ENCODE measurements at regions not wholly inside any gene's neighbourhood (a gene's known extent, or its start where the extent isn't known, plus 50 kb on each side); places are given as distances from the start of the nearest gene placed in this dataset.
"Not testable (repeated sequence)": the region's sequence is repeated elsewhere in the genome, so short reads cannot be mapped to it uniquely, and the experiment has no call there.

GRCh38 chr3:159356606-159357005 is 554.8 kb downstream of the MFSD1 start:
- H3K9me3 ChIP-seq (ENCODE audit: low read depth, low read length) = no peaks in the 10 kb centered on the region
- no peak overlapping the region for H3K4me3 ChIP-seq (ENCODE audit: low read length)
- H3K4me1 ChIP-seq (ENCODE audit: insufficient read depth, low read length) = no peaks in the 10 kb centered on the region
- H3K27me3 ChIP-seq (ENCODE audit: insufficient read depth, low read length) = no peaks in the 10 kb centered on the region

GRCh38 chr3:159364511-159364910 is 562.7 kb downstream of the MFSD1 start:
- Histone ChIP-seq H3K27me3 (ENCODE audit: insufficient read depth, low read length) (no peaks in the 10 kb centered on the region), H3K9me3 (ENCODE audit: low read depth, low read length) (no peaks in the 10 kb centered on the region), H3K4me3 (ENCODE audit: low read length) (no peak overlapping the region), H3K4me1 (ENCODE audit: insufficient read depth, low read length) (no peaks in the 10 kb centered on the region)

GRCh38 chr3:159366476-159366875 is 564.6 kb downstream of the MFSD1 start:
- Histone ChIP-seq H3K4me1 (ENCODE audit: insufficient read depth, low read length) (no peaks in the 10 kb centered on the region), H3K4me3 (ENCODE audit: low read length) (no peak overlapping the region), H3K9me3 (ENCODE audit: low read depth, low read length) (no peaks in the 10 kb centered on the region), H3K27me3 (ENCODE audit: insufficient read depth, low read length) (no peaks in the 10 kb centered on the region)

- H3K4me3 ChIP-seq (ENCODE audit: low read length) = no peak overlapping the region
- H3K4me1 ChIP-seq (ENCODE audit: insufficient read depth, low read length) = no peaks in the 10 kb centered on the region
- no peaks in the 10 kb centered on the region for H3K27me3 ChIP-seq (ENCODE audit: insufficient read depth, low read length)
- H3K9me3 ChIP-seq (ENCODE audit: low read depth, low read length) = no peaks in the 10 kb centered on the region
Measured at GRCh38 chr3:159371961-159372360, 570.1 kb downstream of the MFSD1 start.

- no peaks in the 10 kb centered on the region for H3K9me3 ChIP-seq (ENCODE audit: low read depth, low read length)
- no peaks in the 10 kb centered on the region for H3K27me3 ChIP-seq (ENCODE audit: insufficient read depth, low read length)
- H3K4me1 ChIP-seq (ENCODE audit: insufficient read depth, low read length) = no peaks in the 10 kb centered on the region
- no peak overlapping the region for H3K4me3 ChIP-seq (ENCODE audit: low read length)
Measured at GRCh38 chr3:159378396-159379194, 576.7 kb downstream of the MFSD1 start.

GRCh38 chr3:159380891-159381290 is 579.0 kb downstream of the MFSD1 start:
- Histone ChIP-seq H3K4me1 (ENCODE audit: insufficient read depth, low read length) (no peaks in the 10 kb centered on the region), H3K4me3 (ENCODE audit: low read length) (no peak overlapping the region), H3K27me3 (ENCODE audit: insufficient read depth, low read length) (no peaks in the 10 kb centered on the region)

GRCh38 chr3:159390656-159391212 is 588.9 kb downstream of the MFSD1 start:
- Histone ChIP-seq H3K4me1 (ENCODE audit: insufficient read depth, low read length) (no peaks in the 10 kb centered on the region), H3K27me3 (ENCODE audit: insufficient read depth, low read length) (no peaks in the 10 kb centered on the region), H3K9me3 (ENCODE audit: low read depth, low read length) (no peaks in the 10 kb centered on the region), H3K4me3 (ENCODE audit: low read length) (no peak overlapping the region)

More at GRCh38 chr3:159380891-159381290, 579.0 kb downstream of the MFSD1 start:
- no peaks in the 10 kb centered on the region for H3K9me3 ChIP-seq (ENCODE audit: low read depth, low read length)

GRCh38 chr3:159397683-159398082 is 591.0 kb upstream of the IL12A start:
- not testable (repeated sequence) for H3K27me3 ChIP-seq (ENCODE audit: insufficient read depth, low read length); H3K4me3 ChIP-seq (ENCODE audit: low read length); H3K9me3 ChIP-seq (ENCODE audit: low read depth, low read length); H3K4me1 ChIP-seq (ENCODE audit: insufficient read depth, low read length)

- no peaks in the 10 kb centered on the region for H3K4me1 ChIP-seq (ENCODE audit: insufficient read depth, low read length)
- no peaks in the 10 kb centered on the region for H3K27me3 ChIP-seq (ENCODE audit: insufficient read depth, low read length)
- H3K9me3 ChIP-seq (ENCODE audit: low read depth, low read length) = no peaks in the 10 kb centered on the region
- no peak overlapping the region for H3K4me3 ChIP-seq (ENCODE audit: low read length)
Measured at GRCh38 chr3:159401069-159401468, 587.6 kb upstream of the IL12A start.

GRCh38 chr3:159409711-159410110 is 578.9 kb upstream of the IL12A start:
- not testable (repeated sequence) for H3K4me3 ChIP-seq (ENCODE audit: low read length); H3K27me3 ChIP-seq (ENCODE audit: insufficient read depth, low read length); H3K4me1 ChIP-seq (ENCODE audit: insufficient read depth, low read length)
- peaks cover 17% of the 10 kb centered on the region for H3K9me3 ChIP-seq (ENCODE audit: low read depth, low read length)

- Histone ChIP-seq H3K4me3 (ENCODE audit: low read length) (no peak overlapping the region), H3K27me3 (ENCODE audit: insufficient read depth, low read length) (no peaks in the 10 kb centered on the region), H3K4me1 (ENCODE audit: insufficient read depth, low read length) (no peaks in the 10 kb centered on the region), H3K9me3 (ENCODE audit: low read depth, low read length) (peaks cover 17% of the 10 kb centered on the region)
Measured at GRCh38 chr3:159413319-159413718, 575.3 kb upstream of the IL12A start.

- no peak overlapping the region for H3K4me3 ChIP-seq (ENCODE audit: low read length)
- H3K27me3 ChIP-seq (ENCODE audit: insufficient read depth, low read length) = no peaks in the 10 kb centered on the region
- H3K9me3 ChIP-seq (ENCODE audit: low read depth, low read length) = no peaks in the 10 kb centered on the region
- no peaks in the 10 kb centered on the region for H3K4me1 ChIP-seq (ENCODE audit: insufficient read depth, low read length)
Measured at GRCh38 chr3:159416856-159417255, 571.8 kb upstream of the IL12A start.

GRCh38 chr3:159417761-159418160 is 570.9 kb upstream of the IL12A start:
- no peaks in the 10 kb centered on the region for H3K4me1 ChIP-seq (ENCODE audit: insufficient read depth, low read length)
- H3K9me3 ChIP-seq (ENCODE audit: low read depth, low read length) = no peaks in the 10 kb centered on the region
- H3K27me3 ChIP-seq (ENCODE audit: insufficient read depth, low read length) = no peaks in the 10 kb centered on the region
- no peak overlapping the region for H3K4me3 ChIP-seq (ENCODE audit: low read length)

GRCh38 chr3:159418571-159419526 is 569.8 kb upstream of the IL12A start:
- no peak overlapping the region for H3K4me3 ChIP-seq (ENCODE audit: low read length)
- no peaks in the 10 kb centered on the region for H3K27me3 ChIP-seq (ENCODE audit: insufficient read depth, low read length)
- no peaks in the 10 kb centered on the region for H3K4me1 ChIP-seq (ENCODE audit: insufficient read depth, low read length)
- no peaks in the 10 kb centered on the region for H3K9me3 ChIP-seq (ENCODE audit: low read depth, low read length)

GRCh38 chr3:159429702-159430101 is 558.9 kb upstream of the IL12A start:
- H3K9me3 ChIP-seq (ENCODE audit: low read depth, low read length) = no peaks in the 10 kb centered on the region
- H3K4me1 ChIP-seq (ENCODE audit: insufficient read depth, low read length) = no peaks in the 10 kb centered on the region
- H3K27me3 ChIP-seq (ENCODE audit: insufficient read depth, low read length) = no peaks in the 10 kb centered on the region
- no peak overlapping the region for H3K4me3 ChIP-seq (ENCODE audit: low read length)
